GM13977 (cell line): ENCODE measurements at regions not wholly inside any gene's neighbourhood (a gene's known extent, or its start where the extent isn't known, plus 50 kb on each side); places are given as distances from the start of the nearest gene placed in this dataset.

ENCODE experiments used
- DNase-seq: peaks from one replicate; pipeline ENCODE4 v3.0.0; 2012; ENCODE audit warnings: low spot score
- in situ Hi-C: fragments of 300-500 bp; cut with MboI; formaldehyde crosslinking; loops from one replicate; pipeline ENCODE4 v1.12.0; 2022; ENCODE audit warnings: low sequenced_read_pairs, low pct_unique_long_range_greater_than_20kb, mixed read lengths, inconsistent platforms; ENCODE audit not compliant: unreplicated experiment
- TF ChIP-seq, protein P1 (sequence below): IDR thresholded peaks from 2 replicates; pipeline ENCODE4 v1.5.1; 2012; ENCODE audit warnings: mild to moderate bottlenecking, control low read depth; ENCODE audit not compliant: insufficient read depth; ENCODE audit errors: extremely low read depth, missing control alignments

DNA sequence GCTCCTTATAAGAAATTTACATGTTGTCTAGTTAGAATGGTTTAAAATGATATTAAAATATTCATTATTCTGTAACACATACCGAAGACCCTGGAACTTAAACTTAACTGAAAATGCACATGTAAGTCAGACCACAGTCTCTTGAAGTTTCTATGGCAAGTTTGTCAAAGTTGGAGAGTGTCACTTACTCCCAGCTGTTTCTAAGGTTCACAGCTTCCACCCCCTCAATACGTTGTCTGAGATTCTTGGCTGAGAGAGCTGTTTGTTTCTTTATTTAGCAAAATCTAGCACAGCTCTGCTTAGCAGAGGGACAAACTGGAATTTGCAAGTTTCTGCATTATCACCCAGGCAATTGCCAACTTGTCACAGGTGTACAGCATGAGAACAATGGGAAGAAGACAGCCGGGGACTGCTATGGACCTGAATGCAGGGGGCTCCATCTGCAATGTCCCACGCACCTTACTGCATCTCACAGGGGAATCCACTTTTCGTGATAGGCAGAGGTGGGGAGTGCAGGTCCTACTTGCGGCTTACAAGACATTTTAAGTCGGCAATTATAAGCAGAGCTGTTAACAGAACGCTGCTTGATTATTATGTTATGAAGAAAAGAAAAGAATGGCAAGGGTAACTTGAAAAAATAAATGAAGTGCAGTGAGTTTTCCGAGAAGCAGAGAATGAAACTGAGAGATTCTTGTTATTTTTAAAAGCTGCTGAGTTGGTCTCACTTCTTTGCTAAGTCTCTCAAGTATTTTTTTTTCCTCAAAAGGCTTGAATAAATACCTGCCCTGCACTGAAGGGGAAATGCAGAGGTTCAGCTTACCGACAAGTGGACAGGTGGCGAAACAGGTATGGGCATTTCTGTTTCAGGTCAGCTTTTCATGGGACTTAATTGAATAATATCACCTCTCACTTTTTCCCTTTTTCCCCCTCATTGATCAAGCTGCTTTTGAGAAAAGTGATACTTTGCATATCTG lies 1072.1 kb upstream of the FANCL start:
- in situ Hi-C loops: no loop called here
- TF ChIP-seq, protein P1, sequence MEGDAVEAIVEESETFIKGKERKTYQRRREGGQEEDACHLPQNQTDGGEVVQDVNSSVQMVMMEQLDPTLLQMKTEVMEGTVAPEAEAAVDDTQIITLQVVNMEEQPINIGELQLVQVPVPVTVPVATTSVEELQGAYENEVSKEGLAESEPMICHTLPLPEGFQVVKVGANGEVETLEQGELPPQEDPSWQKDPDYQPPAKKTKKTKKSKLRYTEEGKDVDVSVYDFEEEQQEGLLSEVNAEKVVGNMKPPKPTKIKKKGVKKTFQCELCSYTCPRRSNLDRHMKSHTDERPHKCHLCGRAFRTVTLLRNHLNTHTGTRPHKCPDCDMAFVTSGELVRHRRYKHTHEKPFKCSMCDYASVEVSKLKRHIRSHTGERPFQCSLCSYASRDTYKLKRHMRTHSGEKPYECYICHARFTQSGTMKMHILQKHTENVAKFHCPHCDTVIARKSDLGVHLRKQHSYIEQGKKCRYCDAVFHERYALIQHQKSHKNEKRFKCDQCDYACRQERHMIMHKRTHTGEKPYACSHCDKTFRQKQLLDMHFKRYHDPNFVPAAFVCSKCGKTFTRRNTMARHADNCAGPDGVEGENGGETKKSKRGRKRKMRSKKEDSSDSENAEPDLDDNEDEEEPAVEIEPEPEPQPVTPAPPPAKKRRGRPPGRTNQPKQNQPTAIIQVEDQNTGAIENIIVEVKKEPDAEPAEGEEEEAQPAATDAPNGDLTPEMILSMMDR: no peak
- DNase-seq: no peak

DNA sequence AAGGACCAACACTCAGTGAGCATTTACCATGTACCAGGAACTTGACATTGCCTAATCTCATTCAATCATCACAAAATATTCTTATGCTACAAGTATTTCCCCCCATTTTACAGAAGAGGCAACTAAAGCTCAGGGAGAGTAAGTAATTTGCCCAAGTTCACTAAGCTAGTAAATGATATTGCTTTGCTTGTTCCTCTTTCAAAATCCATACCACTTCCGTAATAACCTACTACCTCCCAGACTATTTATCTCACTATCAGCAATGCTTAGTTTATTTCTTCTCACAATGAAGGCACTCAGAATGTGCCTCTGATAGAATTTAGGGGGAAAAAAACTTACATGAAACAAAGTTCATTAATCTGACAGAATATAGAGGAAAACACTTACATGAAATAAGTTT lies 1070.9 kb upstream of the FANCL start:
- TF ChIP-seq, protein P1: no peak
- in situ Hi-C loops: no loop called here
- DNase-seq: no peak

DNA sequence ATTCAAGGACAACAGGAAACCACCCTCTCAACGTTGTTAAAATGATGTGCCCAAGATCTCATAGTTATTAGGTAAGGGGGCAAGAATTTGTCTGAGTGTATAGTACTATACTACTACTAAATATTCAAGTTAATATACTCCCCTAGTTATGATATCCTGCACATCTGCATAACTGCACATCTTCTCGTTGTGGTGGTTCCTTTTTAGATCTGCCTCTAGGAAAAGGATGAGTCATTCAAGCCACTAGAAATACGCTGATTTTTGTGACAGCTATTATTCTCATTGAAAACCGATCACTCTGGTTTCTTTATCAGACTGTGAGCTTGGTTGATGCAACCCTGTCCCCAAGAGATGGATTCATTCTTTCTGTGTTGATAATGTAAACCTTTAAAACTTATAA lies 1067.0 kb upstream of the FANCL start:
- TF ChIP-seq, protein P1: no peak
- in situ Hi-C loops: no loop called here
- no peak for DNase-seq

DNA sequence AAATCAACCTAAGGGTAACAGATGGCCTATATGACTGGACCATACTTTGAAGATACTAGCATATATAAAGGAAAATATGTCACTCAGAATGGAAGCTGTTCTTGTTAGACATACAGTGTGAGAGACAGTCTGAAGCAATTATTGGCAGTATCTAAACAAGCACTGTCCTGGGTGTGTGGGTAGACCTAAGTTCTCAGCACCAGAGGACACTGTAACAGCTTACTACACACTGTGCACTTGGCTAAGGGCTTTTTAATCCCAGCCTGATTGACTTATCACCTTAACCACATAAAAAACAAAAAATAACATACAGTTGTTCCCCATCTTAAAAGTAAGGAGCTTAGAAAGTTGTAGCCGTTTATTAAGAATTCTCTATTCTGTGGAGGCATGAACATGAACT lies 1066.1 kb upstream of the FANCL start:
- in situ Hi-C loops: no loop called here

DNA sequence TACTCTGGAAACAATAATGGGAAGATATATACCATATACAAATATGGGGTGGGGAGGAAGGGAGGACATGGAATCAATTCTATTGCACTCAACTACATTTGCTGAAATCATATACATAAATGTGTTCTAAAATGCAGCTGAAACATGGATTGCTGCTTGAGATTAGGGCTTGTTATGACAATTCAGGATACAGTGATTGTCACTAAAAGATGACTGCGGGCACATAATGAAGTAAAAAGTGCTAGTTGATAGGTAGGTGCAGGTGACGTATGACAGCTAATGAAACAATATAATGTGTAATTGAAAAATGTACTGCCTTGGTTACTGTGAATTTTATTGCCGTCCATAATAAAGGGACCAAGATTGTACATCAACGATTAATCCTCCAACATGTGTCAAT lies 1062.1 kb upstream of the FANCL start:
- in situ Hi-C loops: no loop called here

More for the DNA sequence above, 1066.1 kb upstream of the FANCL start:
- DNase-seq: no peak
- TF ChIP-seq, protein P1: no peak

DNA sequence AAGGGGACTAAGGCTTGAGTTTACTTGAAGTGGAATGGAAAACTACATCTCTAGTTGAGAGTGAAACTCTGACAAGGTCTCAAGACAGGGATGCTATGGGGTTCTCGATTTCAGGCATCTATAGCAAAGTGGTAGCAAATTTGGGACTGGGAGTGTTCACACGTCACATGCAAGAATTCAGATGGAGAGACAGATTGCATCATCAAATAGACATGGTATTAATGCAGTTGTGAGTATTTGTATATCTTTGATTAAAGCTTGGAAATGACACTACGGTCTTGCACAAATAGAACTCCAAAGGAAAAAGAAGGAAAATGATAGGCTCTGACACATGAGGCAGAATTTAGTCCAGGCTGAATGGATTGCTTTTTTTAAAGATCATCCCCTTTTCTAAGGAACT lies 1061.6 kb upstream of the FANCL start:
- no peak for DNase-seq
- in situ Hi-C loops: no loop called here
- TF ChIP-seq, protein P1: no peak

More for the DNA sequence above, 1062.1 kb upstream of the FANCL start:
- DNase-seq: no peak
- TF ChIP-seq, protein P1: no peak
